Panc1 (cell line): ENCODE measurements at regions not wholly inside any gene's neighbourhood (a gene's known extent, or its start where the extent isn't known, plus 50 kb on each side); places are given as distances from the start of the nearest gene placed in this dataset.
A peak's percentile ranks its signal among the peaks of the same experiment; 100 is the strongest.

Experiments
- REST ChIP-seq, 2 experiments: IDR thresholded peaks; 2 replicates each; pipeline ENCODE4 v1.6.1; 2011 to 2012; ENCODE audit warnings: low read depth in 2 of 2, control low read depth in 1 of 2, low read length in 1 of 2, mild to moderate bottlenecking in 1 of 2, moderate library complexity in 1 of 2; ENCODE audit not compliant: insufficient read depth in 1 of 2
- TF ChIP-seq, protein P1 (sequence below): fragments of 450-650 bp; IDR thresholded peaks from 2 replicates; pipeline ENCODE4 v1.5.1; 2017; ENCODE audit warnings: mild to moderate bottlenecking

DNA sequence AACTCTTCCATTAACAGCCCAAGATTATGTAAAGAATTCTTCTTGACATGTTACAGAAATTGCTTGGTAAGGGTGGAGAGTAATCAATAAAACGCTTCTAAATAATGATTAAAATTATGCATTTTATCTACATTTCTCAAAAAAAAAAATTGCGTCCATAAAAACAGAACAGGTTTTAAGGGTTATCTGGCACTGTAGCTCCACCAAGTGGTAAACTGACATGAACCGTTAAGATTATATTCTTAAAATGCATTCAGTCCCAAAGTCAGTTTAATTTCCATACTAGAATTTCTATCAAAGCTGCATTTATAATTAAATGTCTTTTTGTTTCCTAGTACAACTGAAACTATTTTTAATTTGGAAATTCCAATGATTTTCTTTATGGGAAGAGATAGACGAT, 214.0 kb upstream of the UGT8 start:
- TF ChIP-seq, protein P1, sequence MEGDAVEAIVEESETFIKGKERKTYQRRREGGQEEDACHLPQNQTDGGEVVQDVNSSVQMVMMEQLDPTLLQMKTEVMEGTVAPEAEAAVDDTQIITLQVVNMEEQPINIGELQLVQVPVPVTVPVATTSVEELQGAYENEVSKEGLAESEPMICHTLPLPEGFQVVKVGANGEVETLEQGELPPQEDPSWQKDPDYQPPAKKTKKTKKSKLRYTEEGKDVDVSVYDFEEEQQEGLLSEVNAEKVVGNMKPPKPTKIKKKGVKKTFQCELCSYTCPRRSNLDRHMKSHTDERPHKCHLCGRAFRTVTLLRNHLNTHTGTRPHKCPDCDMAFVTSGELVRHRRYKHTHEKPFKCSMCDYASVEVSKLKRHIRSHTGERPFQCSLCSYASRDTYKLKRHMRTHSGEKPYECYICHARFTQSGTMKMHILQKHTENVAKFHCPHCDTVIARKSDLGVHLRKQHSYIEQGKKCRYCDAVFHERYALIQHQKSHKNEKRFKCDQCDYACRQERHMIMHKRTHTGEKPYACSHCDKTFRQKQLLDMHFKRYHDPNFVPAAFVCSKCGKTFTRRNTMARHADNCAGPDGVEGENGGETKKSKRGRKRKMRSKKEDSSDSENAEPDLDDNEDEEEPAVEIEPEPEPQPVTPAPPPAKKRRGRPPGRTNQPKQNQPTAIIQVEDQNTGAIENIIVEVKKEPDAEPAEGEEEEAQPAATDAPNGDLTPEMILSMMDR = peak; percentile 50; the same call in 1 of the 2 replicates
- no peak for TF ChIP-seq REST (IDR thresholded peaks at IDR 0.05; ENCODE audit: insufficient read depth in 1 of 2, low read depth in 2 of 2, low read length in 1 of 2)
